GM18519 (cell line): ENCODE measurements at regions not wholly inside any gene's neighbourhood (a gene's known extent, or its start where the extent isn't known, plus 50 kb on each side); places are given as distances from the start of the nearest gene placed in this dataset.

Source experiments
- ATAC-seq: cut with Tn5 transposase; IDR thresholded peaks from one replicate; pipeline ENCODE4 v1.9.1; 2021; ENCODE audit warnings: mild to moderate bottlenecking, moderate library complexity; ENCODE audit not compliant: unreplicated experiment, low FRiP score

GRCh38 chr12:62998454-62998853 lies 63.5 kb upstream of the PPM1H start:
- no peak for ATAC-seq

GRCh38 chr12:62995097-62995496 lies 60.1 kb upstream of the PPM1H start:
- no peak for ATAC-seq

GRCh38 chr12:62986844-62987243 lies 51.9 kb upstream of the PPM1H start:
- no peak for ATAC-seq
